ENCODE measurements at regions not wholly inside any gene's neighbourhood (a gene's known extent, or its start where the extent isn't known, plus 50 kb on each side); places are given as distances from the start of the nearest gene placed in this dataset.

- no peaks in the 10 kb centered on the region for H3K9me3 ChIP-seq
- H3K4me3 ChIP-seq: no peak overlapping the region
- H3K36me3 ChIP-seq: no peaks in the 10 kb centered on the region
- no peak for TF ChIP-seq CTCF (IDR thresholded peaks at IDR 0.05)
- H3K4me1 ChIP-seq (ENCODE audit: control insufficient read depth in 1 of 2, low read depth in 2 of 2): no peaks in the 10 kb centered on the region
- no peaks in the 10 kb centered on the region for H3K27me3 ChIP-seq (replicated peaks; ENCODE audit: insufficient read depth)
- no peak for ATAC-seq (ENCODE audit: insufficient number of reproducible peaks, low FRiP score, low read depth)
- no peak overlapping the region for H3K27ac ChIP-seq
- no peak for DNase-seq (ENCODE audit: low spot score)
Observed at GRCh38 chr18:5668087-5668715, 124.4 kb upstream of the EPB41L3 start.

- DNase-seq (ENCODE audit: low spot score) (no peak), ATAC-seq (ENCODE audit: insufficient number of reproducible peaks, low FRiP score, low read depth) (no peak)
- no peaks in the 10 kb centered on the region for H3K9me3 ChIP-seq
- no peak for TF ChIP-seq CTCF (IDR thresholded peaks at IDR 0.05)
- no peaks in the 10 kb centered on the region for H3K4me1 ChIP-seq (ENCODE audit: control insufficient read depth in 1 of 2, low read depth in 2 of 2)
- no peak overlapping the region for H3K27ac ChIP-seq
- no peaks in the 10 kb centered on the region for H3K36me3 ChIP-seq
- no peaks in the 10 kb centered on the region for H3K27me3 ChIP-seq (replicated peaks; ENCODE audit: insufficient read depth)
- H3K4me3 ChIP-seq: no peak overlapping the region
Observed at GRCh38 chr18:5667356-5667755, 123.6 kb upstream of the EPB41L3 start.

- Histone ChIP-seq H3K4me3 (no peak overlapping the region), H3K36me3 (no peaks in the 10 kb centered on the region), H3K27ac (no peak overlapping the region), H3K9me3 (no peaks in the 10 kb centered on the region), H3K27me3 (replicated peaks; ENCODE audit: insufficient read depth) (no peaks in the 10 kb centered on the region), H3K4me1 (ENCODE audit: control insufficient read depth in 1 of 2, low read depth in 2 of 2) (no peaks in the 10 kb centered on the region)
- no peak for TF ChIP-seq CTCF (IDR thresholded peaks at IDR 0.05)
- ATAC-seq (ENCODE audit: insufficient number of reproducible peaks, low FRiP score, low read depth) (no peak), DNase-seq (ENCODE audit: low spot score) (no peak)
Observed at GRCh38 chr18:5662586-5663090, 118.8 kb upstream of the EPB41L3 start.

- no peaks in the 10 kb centered on the region for H3K36me3 ChIP-seq
- no peak overlapping the region for H3K4me3 ChIP-seq
- no peak overlapping the region for H3K27ac ChIP-seq
- no peaks in the 10 kb centered on the region for H3K27me3 ChIP-seq (replicated peaks; ENCODE audit: insufficient read depth)
- no peaks in the 10 kb centered on the region for H3K9me3 ChIP-seq
- TF ChIP-seq CTCF (IDR thresholded peaks at IDR 0.05): no peak
- ATAC-seq (ENCODE audit: insufficient number of reproducible peaks, low FRiP score, low read depth): no peak
- H3K4me1 ChIP-seq (ENCODE audit: control insufficient read depth in 1 of 2, low read depth in 2 of 2): no peaks in the 10 kb centered on the region
- DNase-seq (ENCODE audit: low spot score): no peak
Observed at GRCh38 chr18:5661179-5661578, 117.4 kb upstream of the EPB41L3 start.

GRCh38 chr18:5653802-5654201, 110.0 kb upstream of the EPB41L3 start:
- H3K4me1 ChIP-seq (ENCODE audit: control insufficient read depth in 1 of 2, low read depth in 2 of 2): no peaks in the 10 kb centered on the region
- DNase-seq (ENCODE audit: low spot score) (no peak), ATAC-seq (ENCODE audit: insufficient number of reproducible peaks, low FRiP score, low read depth) (no peak)
- no peak overlapping the region for H3K4me3 ChIP-seq
- no peak for TF ChIP-seq CTCF (IDR thresholded peaks at IDR 0.05)
- H3K27ac ChIP-seq: no peak overlapping the region
- no peaks in the 10 kb centered on the region for H3K9me3 ChIP-seq
- no peaks in the 10 kb centered on the region for H3K27me3 ChIP-seq (replicated peaks; ENCODE audit: insufficient read depth)
- no peaks in the 10 kb centered on the region for H3K36me3 ChIP-seq
